Retinal pigment epithelial cell (primary cell): ENCODE measurements at regions not wholly inside any gene's neighbourhood (a gene's known extent, or its start where the extent isn't known, plus 50 kb on each side); places are given as distances from the start of the nearest gene placed in this dataset.
A peak's percentile ranks its signal among the peaks of the same experiment; 100 is the strongest.
"Not testable (repeated sequence)": the region's sequence is repeated elsewhere in the genome, so short reads cannot be mapped to it uniquely, and the experiment has no call there.

Source experiments
- DNase-seq: peaks from one replicate; pipeline ENCODE4 v3.0.0-alpha.2; 2010; ENCODE audit warnings: low read depth
- H3K4me3 ChIP-seq: 2 replicates; pipeline ENCODE4 v1.5.1; 2011; ENCODE audit warnings: mild to moderate bottlenecking, low read length, control low read depth, moderate library complexity
- TF ChIP-seq, protein P1 (sequence below): conservative IDR thresholded peaks from 2 replicates; pipeline ENCODE4 v1.5.1; 2011; ENCODE audit warnings: low read depth, low read length, control low read depth, inconsistent platforms

DNA sequence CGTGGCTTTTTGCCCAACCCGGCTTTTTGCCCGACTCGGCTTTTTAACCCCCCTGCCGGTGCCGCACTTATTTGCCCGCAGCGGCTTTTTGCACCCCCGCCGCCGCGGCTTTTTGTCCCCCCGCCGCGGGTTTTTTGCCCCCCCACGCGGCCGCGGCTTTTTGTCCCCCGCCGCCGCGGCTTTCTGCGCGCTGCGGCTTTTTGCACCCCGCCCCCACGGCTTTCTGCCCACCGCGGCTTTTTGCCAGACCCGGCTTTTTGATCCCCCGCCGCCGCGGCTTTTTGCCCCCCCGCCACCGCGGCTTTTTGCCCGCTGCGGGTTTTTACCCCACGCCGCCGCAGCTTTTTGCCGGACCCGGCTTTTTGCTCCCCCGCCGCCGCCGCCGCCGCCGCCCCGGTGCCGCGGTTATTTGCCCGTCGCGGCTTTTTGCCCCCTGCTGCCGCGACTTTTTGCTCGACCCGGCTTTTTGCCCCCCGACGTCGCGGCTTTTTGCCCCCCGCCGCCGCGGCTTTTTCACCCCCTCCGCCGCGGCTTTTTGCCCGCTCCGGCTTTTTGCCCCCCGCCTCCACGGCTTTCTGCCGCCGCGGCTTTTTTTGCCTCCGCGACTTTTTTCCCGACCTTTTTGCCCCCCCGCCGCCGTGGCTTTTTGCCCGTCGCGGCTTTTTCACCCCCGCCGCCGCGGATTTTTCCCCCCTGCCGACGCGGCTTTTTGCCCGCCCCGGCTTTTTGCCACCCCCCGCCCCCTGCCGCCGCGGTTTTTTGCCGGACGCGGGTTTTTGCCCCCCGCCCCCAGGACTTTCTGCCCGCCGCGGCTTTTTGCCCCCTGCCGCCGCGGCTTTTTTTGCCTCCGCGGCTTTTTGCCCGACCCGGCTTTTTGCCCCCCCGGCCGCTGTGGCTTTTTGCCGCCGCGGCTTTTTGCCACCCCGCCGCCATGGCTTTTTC lies 2786.5 kb downstream of the RPIA start:
- no peak for DNase-seq
- TF ChIP-seq, protein P1, sequence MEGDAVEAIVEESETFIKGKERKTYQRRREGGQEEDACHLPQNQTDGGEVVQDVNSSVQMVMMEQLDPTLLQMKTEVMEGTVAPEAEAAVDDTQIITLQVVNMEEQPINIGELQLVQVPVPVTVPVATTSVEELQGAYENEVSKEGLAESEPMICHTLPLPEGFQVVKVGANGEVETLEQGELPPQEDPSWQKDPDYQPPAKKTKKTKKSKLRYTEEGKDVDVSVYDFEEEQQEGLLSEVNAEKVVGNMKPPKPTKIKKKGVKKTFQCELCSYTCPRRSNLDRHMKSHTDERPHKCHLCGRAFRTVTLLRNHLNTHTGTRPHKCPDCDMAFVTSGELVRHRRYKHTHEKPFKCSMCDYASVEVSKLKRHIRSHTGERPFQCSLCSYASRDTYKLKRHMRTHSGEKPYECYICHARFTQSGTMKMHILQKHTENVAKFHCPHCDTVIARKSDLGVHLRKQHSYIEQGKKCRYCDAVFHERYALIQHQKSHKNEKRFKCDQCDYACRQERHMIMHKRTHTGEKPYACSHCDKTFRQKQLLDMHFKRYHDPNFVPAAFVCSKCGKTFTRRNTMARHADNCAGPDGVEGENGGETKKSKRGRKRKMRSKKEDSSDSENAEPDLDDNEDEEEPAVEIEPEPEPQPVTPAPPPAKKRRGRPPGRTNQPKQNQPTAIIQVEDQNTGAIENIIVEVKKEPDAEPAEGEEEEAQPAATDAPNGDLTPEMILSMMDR = no peak
- H3K4me3 ChIP-seq = peak overlapping the region; percentile 49

DNA sequence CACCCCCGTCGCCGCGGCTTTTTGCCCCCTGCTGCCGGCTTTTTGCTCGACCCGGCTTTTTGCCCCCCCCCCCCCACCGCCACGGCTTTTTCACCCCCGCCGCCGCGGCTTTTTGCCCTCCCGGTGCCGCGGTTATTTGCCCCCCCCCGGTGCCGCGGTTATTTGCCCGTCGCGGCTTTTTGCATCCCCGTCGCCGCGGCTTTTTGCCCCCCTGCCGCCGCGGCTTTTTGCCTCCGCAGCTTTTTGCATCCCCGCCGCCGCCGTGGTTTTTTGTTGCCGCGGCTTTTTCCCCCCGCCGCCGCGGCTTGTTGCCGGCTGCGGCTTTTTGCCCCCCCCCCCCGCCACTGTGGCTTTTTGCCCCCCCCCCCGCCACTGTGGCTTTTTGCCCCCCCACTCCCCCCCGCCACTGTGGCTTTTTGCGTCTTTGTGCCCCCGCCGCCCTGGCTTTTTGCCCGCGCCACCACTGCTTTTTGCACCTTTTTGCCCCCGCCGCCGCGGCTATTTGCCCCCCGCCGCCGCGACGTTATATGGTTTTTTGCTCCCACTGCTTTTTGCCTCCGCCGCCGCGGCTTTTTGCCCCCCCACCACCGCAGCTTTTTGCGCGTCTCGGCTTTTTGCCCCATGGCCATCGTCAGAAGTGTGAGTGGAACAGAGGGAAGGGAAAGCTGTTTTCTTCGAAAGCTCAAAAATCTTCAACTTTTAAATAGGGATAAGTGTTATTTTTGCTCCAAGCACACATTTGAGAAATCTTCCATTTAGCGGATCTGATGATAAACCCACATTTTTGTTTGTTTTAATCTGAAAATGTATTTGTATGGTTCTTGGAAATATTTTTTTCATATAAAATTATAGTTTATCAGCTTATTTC lies 2787.6 kb downstream of the RPIA start:
- peak overlapping the region; percentile 49 for H3K4me3 ChIP-seq
- not testable (repeated sequence) for DNase-seq

DNA sequence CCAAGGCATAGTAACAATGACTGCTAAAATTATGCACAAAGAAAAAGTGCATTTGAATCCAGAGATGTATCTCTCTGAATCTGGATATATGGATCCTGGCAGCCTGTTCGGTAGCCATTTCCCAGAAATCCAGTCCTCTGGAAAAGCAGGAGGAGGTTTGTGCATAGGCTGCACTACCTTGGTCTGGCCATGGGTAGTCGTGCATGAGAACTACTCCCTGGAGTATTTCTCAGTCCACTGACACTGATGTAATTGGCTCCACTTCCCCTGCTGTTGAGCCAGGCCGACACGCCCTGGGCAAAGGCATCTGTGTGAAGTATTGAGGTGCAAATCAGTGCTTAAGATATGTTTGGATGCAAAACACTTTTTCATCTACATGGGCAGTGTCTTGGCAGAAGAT lies 2793.8 kb downstream of the RPIA start:
- not testable (repeated sequence) for H3K4me3 ChIP-seq, DNase-seq

DNA sequence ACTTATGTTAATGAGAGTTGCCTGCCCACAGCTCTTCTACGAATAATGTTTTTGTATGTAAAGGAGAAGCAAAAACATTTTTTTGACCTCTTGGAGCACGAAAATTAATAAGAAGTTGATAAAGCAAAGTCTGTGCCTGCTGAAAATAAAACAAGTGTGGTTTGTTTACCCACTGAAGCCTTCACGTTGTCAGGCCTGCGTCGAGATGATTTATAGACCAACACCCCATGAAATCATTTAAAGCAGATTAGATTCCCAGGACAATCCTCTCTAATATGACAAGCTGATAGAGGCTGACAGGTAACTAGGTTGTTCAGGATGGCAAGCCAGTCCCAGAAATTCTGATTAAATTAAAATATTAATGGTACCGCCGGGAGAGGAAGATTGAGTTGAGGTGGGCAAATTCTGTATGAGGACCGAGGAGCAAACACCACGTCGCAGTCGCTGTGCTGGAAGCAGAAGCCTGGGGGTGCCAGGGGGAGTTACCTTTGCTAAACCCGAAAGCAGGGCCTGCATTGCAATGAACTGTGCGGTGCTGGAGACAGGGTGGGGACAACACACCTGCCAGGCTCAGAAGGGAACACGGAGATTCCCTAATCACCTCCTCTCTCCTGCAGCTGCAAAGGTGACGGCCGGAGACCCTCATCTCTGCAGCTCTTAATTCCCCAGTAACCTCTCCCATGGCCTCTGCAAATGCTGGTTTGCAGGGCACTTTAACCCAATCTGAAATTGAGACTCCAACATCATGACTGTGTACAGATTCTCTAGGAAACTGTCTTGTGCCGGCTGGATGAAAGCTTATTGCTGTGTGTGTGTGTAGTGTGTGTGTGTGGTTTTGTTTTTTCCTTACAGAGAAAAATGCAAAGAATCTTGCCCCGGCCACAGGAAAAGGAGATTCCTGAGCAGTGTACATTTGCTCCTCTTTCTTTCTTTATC lies 2805.9 kb downstream of the RPIA start:
- not testable (repeated sequence) for DNase-seq, H3K4me3 ChIP-seq

DNA sequence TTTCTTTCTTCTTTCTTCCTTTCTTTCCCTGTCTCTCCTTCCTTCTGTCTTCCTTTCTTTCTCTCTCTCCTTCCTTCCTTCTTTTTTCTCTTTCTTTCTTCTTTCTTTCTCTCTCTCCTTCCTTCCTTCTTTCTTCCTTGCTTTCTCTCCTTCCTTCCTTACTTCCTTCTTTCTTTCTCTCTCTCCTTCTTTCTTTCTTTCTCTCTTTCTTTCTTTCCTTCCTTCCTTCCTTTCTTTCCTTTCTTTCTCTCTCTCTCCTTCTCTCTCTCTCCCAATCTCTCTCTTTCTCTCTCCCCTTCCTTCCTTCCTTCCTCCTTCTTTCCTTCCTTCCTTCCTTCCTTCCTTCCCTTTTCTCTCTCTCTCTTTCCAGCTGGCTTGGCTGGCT lies 2806.6 kb downstream of the RPIA start:
- not testable (repeated sequence) for DNase-seq, H3K4me3 ChIP-seq

DNA sequence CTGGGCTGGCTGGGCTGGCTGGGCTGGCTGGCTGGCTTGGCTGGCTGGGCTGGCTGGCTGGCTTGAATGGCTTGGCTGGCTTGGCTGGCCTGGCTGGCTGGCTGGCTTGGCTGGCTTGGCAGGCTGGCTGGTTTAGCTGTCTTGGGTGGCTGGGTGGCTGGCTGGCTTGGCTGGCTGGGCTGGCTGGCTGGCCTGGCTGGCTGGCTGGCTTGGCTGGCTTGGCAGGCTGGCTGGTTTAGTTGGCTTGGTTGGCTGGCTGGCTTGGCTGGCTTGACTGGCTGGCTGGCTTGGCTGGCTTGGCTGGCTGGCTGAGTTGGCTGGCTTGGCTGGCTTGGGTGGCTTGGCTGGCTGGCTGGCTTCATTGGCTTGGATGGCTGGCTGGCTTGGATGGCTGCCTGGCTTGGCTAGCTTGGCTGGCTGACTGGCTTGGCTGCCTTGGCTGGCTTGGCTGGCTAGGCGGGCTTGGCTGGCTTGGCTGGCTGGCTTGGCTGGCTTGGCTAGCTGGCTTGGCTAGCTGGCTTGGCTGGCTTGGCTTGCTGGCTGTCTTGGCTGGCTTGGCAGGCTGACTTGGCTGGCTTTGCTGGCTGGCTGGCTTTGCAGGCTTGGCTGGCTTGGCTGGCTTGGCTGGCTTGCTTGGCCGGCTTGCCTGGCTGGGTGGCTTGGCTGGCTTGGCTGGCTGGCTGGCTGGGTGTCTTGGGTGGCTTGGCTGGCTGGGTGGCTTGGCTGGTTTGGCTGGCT lies 2807.2 kb downstream of the RPIA start:
- DNase-seq, H3K4me3 ChIP-seq: not testable (repeated sequence)

DNA sequence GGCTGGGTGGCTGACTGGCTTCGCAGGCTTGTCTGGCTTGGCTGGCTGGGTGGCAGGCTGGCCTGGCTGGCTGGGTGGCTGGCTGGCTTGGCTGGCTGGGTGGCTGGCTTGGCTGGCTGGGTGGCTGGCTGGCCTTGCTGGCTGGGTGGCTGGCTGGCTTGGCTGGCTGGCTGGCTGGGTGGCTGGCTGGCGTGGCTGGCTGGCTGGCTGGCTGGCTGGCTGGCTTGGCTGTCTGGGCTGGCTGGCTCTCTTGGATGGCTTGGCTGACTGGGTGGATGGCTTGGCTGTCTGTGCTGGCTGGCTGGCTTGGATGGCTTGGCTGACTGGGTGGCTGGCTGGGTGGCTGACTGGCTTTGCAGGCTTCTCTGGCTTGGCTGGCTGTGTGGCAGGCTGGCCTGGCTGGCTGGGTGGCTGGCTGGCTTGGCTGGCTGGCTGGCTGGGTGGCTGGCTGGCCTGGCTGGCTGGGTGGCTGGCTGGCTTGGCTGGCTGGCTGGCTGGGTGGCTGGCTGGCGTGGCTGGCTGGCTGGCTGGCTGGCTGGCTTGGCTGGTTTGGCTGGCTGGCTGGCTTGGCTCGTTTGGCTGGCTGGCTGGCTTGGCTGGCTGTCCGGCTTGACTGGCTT lies 2808.1 kb downstream of the RPIA start:
- DNase-seq = not testable (repeated sequence)

DNA sequence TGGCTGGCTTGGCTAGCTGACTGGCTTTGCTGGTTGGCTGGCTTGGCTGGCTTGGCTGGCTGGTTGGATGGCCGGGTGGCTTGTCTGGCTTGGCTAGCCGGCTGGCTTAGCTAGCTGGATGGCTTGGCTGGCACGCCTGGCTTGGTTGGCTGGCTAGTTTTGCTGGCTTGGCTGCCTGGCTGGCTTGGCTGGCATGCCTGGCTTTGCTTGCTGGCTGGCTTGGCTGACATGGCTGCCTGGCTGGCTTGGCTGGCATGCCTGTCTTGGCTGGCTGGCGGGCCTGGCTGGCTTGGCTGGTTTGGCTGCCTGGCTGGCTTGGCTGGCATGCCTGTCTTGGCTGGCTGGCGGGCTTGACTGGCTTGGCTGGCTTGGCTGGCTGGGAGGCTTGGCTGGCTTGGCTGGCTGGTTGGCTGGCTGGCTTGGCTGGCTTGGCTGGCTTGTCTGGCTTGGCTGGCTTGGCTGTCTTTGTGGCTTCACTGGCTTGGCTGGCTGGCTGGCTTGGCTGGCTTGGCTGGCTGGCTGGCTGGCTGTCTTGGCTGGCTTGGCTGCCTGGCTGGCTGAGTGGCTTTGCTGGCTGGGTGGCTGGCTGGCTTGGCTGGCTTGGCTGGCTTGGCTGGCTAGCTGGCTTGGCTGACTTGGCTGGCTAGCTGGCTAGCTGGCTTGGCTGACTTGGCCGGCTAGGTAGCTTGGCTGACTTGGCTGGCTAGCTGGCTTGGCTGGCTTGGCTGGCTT lies 2808.9 kb downstream of the RPIA start:
- DNase-seq, H3K4me3 ChIP-seq: not testable (repeated sequence)

More for the DNA sequence above, 2808.1 kb downstream of the RPIA start:
- not testable (repeated sequence) for H3K4me3 ChIP-seq

DNA sequence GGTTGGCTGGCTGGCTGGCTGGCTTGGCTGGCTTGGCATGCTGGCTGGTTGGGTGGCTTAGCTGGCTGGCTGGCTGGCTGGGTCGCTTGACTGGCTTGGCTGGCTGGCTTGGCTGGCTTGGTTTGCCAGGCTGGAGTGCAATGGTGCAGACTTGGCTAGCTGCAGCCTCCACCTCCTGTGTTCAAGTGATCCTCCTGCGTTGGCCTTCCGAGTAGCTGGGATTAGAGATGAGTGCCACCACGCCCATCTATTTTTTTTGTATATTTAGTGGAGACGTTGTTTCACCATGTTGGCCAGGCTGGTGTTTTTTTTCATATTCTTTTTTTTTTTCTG lies 2809.5 kb downstream of the RPIA start:
- H3K4me3 ChIP-seq, DNase-seq: not testable (repeated sequence)

DNA sequence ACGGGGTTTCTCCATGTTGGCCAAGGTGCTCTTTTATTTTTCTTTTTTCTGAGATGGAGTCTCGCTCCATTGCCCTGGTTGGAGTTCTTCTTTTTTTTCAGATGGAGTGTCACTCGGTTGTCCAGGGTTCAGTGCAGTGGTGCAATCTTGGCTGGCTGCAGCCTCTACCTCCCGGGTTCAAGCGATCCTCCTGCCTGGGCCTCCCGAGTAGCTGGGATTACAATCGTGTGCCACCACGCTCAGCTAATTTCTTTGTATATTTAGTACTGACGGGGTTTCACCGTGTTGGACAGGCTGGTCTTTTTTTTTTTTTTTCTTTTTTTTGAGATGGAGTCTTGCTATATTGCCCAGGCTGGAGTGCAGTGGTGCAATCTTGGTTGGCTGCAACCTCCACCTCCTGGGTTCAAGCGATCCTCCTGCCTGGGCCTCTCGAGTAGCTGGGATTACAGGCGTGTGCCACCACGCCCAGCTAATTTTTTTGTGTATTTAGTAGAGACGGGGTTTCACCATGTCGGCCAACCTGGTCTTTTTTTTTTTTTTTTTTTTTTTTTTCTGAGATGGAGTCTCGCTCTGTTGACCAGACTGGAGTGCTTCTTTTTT lies 2810.1 kb downstream of the RPIA start:
- not testable (repeated sequence) for DNase-seq

DNA sequence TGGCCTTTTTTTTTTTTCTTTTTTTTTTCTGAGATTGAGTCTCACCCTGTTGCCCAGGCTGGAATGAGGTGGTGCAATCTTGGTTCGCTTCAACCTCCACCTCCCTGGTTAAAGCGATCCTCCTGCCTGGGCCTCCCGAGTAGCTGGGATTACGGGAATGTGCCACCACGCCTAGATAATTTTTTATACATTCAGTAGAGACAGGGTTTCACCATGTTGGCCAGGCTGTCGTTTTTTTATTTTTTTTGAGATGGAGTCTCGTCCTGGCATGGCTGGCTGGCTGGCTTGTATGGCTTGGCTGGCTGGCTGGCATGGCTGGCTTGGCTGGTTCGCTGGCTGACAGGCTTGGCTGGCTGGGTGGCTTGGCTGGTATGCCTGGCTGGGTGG lies 2812.1 kb downstream of the RPIA start:
- not testable (repeated sequence) for H3K4me3 ChIP-seq, DNase-seq

More for the DNA sequence above, 2810.1 kb downstream of the RPIA start:
- not testable (repeated sequence) for H3K4me3 ChIP-seq

DNA sequence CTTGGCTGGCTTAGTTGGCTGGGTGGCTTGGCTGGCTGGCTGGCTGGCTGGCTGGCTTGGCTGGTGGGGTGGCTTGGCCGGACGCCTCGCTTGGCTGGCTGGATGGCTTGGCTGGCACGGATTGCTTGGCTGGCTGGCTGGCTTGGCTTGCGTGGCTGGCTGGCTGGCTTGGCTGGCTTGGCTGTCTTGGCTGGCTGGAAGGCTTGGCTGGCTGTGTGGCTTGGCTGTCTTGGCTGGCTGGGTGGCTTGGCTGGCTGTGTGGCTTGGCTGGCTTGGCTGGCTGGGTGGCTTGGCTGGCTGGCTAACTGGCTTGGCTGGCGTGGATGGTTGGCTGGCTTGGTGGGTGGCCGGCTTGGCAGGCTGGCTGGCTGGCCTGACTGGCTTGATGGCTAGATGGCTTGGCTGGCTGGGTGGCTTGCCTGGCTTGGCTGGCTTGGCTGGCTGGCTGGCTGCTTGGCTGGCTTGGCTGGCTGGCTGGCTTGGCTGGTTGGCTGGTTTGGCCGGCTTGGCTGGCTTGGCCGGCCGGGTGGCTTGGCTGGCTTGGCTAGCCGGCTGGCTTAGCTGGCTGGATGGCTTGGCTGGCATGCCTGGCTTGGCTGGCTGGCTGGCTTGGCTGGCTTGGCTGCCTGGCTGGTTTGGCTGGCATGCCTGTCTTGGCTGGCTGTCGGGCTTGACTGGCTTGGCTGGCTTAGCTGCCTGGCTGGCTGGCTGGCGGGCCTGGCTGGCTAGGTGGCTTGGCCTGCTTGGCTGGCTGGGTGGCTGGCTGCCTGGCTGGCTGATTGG lies 2812.7 kb downstream of the RPIA start:
- H3K4me3 ChIP-seq, DNase-seq: not testable (repeated sequence)

DNA sequence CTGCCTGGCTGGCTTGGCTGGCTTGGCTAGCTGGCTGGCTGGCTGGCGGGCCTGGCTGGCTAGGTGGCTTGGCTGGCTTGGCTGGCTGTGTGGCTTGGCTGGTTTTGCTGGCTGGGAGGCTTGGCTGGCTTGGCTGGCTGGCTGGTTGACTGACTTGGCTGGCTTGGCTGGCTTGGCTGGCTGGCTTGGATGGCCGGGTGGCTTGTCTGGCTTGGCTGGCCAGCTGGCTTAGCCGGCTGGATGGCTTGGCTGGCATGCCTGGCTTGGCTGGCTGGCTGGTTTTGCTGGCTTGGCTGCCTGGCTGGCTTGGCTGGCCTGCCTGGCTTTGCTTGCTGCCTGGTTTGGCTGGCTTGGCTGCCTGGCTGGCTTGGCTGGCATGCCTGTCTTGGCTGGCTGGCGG lies 2817.3 kb downstream of the RPIA start:
- not testable (repeated sequence) for H3K4me3 ChIP-seq, DNase-seq

DNA sequence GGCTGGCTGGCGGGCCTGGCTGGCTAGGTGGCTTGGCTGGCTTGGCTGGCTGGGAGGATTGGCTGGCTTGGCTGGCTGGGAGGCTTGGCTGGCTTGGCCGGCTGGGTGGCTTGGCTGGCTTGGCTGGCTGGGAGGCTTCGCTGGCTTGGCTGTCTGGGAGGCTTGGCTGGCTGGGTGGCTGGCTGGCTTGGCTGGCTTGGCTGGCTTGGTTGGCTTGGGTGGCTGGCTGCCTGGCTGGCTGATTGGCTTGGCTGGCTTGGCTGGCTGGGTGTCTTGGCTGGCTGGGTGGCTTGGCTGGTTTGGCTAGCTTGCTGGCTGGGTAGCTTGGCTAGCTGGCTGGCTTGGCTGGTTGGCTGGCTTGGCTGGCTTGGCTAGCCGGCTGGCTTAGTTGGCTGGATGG lies 2817.8 kb downstream of the RPIA start:
- H3K4me3 ChIP-seq, DNase-seq: not testable (repeated sequence)

DNA sequence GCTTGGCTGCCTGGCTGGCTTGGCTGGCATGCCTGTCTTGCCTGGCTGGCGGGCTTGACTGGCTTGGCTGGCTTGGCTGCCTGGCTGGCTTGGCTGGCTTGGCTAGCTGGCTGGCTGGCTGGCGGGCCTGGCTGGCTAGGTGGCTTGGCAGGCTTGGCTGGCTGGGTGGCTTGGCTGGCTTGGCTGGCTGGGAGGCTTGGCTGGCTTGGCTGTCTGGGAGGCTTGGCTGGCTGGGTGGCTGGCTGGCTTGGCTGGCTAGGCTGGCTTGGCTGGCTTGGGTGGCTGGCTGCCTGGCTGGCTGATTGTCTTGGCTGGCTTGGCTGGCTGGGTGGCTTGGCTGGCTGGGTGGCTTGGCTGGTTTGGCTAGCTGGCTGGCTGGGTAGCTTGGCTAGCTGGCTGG lies 2819.7 kb downstream of the RPIA start:
- H3K4me3 ChIP-seq, DNase-seq: not testable (repeated sequence)
